ENCODE measurements at regions not wholly inside any gene's neighbourhood (a gene's known extent, or its start where the extent isn't known, plus 50 kb on each side); places are given as distances from the start of the nearest gene placed in this dataset.

- TF ChIP-seq, protein P1, sequence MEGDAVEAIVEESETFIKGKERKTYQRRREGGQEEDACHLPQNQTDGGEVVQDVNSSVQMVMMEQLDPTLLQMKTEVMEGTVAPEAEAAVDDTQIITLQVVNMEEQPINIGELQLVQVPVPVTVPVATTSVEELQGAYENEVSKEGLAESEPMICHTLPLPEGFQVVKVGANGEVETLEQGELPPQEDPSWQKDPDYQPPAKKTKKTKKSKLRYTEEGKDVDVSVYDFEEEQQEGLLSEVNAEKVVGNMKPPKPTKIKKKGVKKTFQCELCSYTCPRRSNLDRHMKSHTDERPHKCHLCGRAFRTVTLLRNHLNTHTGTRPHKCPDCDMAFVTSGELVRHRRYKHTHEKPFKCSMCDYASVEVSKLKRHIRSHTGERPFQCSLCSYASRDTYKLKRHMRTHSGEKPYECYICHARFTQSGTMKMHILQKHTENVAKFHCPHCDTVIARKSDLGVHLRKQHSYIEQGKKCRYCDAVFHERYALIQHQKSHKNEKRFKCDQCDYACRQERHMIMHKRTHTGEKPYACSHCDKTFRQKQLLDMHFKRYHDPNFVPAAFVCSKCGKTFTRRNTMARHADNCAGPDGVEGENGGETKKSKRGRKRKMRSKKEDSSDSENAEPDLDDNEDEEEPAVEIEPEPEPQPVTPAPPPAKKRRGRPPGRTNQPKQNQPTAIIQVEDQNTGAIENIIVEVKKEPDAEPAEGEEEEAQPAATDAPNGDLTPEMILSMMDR (conservative IDR thresholded peaks at IDR 0.05; ENCODE audit: low read length), result no peak
- no peak for TF ChIP-seq EZH2phosphoT487 (IDR thresholded peaks at IDR 0.05; ENCODE audit: borderline replicate concordance)
These were observed 375.6 kb downstream of the KCNA4 start for GRCh38 chr11:29641201-29641600.

All from Loucy (cell line).